IPS-18c (cell line): ENCODE measurements at regions not wholly inside any gene's neighbourhood (a gene's known extent, or its start where the extent isn't known, plus 50 kb on each side); places are given as distances from the start of the nearest gene placed in this dataset.

Source experiments
- H3K4me3 ChIP-seq: 2 replicates; pipeline ENCODE4 v1.7.0; 2013; ENCODE audit warnings: low read depth, mild to moderate bottlenecking, low read length, moderate library complexity; ENCODE audit not compliant: insufficient read depth
- H3K9me3 ChIP-seq: one replicate; pipeline ENCODE4 v1.6.1; 2013; ENCODE audit warnings: mild to moderate bottlenecking, low read length, moderate library complexity; ENCODE audit not compliant: control insufficient read depth, insufficient read depth

GRCh38 chr16:51576498-51577195 lies 425.6 kb upstream of the SALL1 start:
- H3K9me3 ChIP-seq, result no peaks in the 10 kb centered on the region
- H3K4me3 ChIP-seq, result no peak overlapping the region

DNA sequence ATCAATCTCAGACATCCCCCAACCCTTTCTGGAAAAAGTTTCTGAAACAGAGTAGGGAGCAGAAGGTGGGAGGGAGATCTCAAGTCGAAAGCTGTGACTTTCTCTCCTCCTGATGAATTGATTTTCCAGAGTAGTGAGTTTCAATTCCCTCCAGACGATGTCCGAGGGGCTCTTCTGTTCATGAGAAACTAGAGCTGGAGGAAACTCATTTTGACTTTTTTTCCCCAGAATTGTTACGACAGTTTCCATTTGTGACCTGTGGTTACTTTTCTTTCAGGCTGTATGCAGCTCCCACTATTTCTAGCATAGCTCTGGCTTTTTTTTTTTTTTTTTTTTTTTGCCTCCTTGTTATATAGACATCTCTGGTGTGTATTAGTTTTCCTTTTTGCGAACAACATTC lies 422.1 kb upstream of the SALL1 start:
- Histone ChIP-seq H3K9me3 (no peaks in the 10 kb centered on the region), H3K4me3 (no peak overlapping the region)

DNA sequence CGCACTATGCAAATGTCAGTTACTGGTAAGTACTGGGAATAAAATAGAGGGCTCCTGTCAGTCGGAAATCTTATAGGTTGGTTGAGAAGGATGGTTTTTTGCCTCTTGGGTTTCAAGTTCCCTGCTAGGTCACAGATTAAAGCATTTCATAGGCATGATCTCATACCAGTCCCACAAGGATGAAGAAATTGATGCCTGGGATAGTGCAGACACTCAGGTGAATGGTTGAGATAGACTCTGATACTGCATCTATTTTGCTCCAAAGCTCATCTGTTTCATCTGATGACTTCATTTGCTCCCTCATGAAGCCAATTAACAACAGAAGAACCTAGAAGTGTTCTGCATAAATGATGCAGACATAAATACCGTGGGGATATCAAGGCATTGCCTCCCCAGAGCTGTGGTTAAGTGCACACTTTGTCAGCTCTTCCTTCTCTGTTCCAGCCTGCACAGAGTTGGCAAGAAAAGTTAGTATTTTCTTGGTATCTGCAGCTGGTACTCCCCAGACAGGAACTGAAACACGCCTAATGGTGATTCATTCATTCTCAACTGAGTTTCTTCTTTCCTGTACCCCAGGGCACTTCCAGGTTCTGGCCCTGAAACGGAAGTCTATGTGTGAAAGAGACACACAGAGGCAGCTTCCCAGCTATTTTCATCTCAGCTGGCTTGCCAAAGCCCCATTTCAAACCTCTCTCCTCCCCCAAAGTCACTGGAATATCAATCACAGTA lies 418.3 kb upstream of the SALL1 start:
- no peak overlapping the region for H3K4me3 ChIP-seq
- no peaks in the 10 kb centered on the region for H3K9me3 ChIP-seq

- Histone ChIP-seq H3K9me3 (no peaks in the 10 kb centered on the region), H3K4me3 (no peak overlapping the region)
Observed at GRCh38 chr16:51567911-51568310, 416.8 kb upstream of the SALL1 start.

- Histone ChIP-seq H3K4me3 (no peak overlapping the region), H3K9me3 (peaks cover 3% of the 10 kb centered on the region)
Observed at GRCh38 chr16:51565184-51565583, 414.1 kb upstream of the SALL1 start.

DNA sequence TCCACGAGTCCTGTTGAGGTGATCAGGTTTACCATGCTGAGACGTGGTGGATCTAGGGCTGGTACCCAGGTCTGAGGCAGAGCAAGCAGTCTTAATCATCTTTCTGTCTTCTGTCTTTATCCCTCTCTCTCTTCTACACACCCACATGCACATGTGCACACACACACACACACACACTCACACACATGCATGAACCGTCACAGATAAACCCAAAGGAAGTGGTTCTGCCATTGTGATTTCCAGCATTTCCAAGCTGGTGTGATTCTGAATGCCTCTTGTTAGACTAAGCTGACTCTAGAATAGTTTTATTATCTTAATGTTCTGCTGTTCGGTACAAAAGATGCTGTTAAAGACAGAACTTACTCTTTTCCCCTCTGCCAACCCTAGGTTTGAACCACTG lies 411.8 kb upstream of the SALL1 start:
- H3K4me3 ChIP-seq, result no peak overlapping the region
- H3K9me3 ChIP-seq, result peaks cover 3% of the 10 kb centered on the region

DNA sequence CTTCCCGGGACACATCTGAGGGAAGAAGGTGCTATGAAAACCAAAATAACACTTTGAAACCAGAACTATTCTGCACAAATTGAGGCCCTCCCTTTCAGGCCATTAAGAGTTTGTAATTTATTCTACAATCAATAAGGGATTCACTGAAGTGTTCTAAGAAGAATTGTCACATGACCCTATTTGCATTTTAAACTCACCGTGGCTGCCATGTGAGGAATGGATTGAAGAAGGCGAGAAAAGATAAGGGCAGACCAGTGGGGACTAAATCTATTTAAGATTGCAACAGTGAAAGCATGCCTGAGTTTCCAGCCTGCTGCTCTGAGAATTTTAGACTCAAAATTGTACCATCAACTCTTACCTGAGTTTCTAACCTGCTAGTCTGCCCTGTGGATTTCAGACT lies 408.8 kb upstream of the SALL1 start:
- no peak overlapping the region for H3K4me3 ChIP-seq
- peaks cover 3% of the 10 kb centered on the region for H3K9me3 ChIP-seq

DNA sequence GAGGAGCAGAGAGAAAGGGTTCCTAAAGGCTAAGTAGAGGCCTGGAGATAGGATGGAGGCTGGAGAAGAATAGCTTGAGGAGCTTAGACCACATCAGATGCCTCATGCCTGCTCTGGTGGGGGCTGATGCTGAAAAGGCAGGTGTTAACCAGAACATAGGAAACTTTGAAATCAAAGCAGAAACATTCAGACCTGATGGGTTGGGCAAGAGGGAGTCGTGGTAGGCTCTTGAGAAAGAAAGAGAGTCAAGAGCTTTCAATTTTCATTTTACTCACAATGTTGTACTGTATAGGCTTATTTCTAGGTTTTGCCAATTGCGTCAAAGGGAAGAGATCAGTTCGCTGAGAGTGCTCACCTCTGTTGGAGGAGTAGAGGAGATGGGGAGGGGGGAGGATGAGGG lies 406.6 kb upstream of the SALL1 start:
- Histone ChIP-seq H3K4me3 (no peak overlapping the region), H3K9me3 (peaks cover 3% of the 10 kb centered on the region)

GRCh38 chr16:51556694-51557340 lies 405.7 kb upstream of the SALL1 start:
- Histone ChIP-seq H3K9me3 (peaks cover 2% of the 10 kb centered on the region), H3K4me3 (no peak overlapping the region)

DNA sequence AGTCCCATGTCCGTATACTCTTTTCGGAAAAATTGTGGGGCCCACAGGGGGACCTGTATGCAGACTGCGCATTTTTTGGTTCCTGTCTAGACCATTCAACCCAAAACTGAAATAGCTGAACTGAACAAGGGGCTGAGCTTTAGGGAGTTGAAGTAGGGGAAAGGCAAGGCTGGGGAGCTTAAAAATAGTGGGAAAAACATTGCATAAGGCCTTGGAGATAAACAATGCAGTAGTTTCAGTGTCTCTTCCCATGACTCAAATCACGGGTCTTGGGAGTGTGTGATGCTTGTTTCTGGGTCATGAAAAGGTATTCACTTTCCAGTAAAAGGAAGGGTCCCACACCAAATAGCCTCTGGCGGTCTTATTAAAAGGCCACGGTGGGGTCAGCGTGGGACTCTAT lies 402.8 kb upstream of the SALL1 start:
- Histone ChIP-seq H3K4me3 (no peak overlapping the region), H3K9me3 (no peaks in the 10 kb centered on the region)

DNA sequence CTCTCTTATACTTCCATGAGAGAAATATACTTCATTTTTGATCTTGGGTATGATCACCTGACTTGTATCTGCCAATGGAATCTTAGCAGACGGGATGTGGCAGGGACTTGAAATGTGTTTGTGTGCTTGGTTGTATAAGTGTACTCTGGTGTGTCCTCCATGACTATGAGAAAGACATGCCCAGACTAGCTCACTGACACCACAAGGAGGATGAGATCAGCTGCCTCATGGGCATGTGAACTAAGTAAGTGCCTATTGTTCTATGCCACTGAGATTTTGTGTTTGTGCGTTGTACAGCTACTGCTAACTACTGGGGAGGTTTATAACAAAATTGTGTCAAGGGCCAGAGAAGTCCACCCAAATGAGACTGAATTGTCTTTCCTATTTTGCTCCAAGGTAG lies 402.2 kb upstream of the SALL1 start:
- H3K9me3 ChIP-seq, result no peaks in the 10 kb centered on the region
- H3K4me3 ChIP-seq, result no peak overlapping the region

- Histone ChIP-seq H3K9me3 (no peaks in the 10 kb centered on the region), H3K4me3 (no peak overlapping the region)
Observed at GRCh38 chr16:51550800-51551347, 399.8 kb upstream of the SALL1 start.

- no peak overlapping the region for H3K4me3 ChIP-seq
- no peaks in the 10 kb centered on the region for H3K9me3 ChIP-seq
Observed at GRCh38 chr16:51549836-51550235, 398.8 kb upstream of the SALL1 start.

GRCh38 chr16:51545951-51546350 lies 394.9 kb upstream of the SALL1 start:
- Histone ChIP-seq H3K4me3 (no peak overlapping the region), H3K9me3 (no peaks in the 10 kb centered on the region)

- no peaks in the 10 kb centered on the region for H3K9me3 ChIP-seq
- no peak overlapping the region for H3K4me3 ChIP-seq
Observed at GRCh38 chr16:51544851-51545467, 393.9 kb upstream of the SALL1 start.

DNA sequence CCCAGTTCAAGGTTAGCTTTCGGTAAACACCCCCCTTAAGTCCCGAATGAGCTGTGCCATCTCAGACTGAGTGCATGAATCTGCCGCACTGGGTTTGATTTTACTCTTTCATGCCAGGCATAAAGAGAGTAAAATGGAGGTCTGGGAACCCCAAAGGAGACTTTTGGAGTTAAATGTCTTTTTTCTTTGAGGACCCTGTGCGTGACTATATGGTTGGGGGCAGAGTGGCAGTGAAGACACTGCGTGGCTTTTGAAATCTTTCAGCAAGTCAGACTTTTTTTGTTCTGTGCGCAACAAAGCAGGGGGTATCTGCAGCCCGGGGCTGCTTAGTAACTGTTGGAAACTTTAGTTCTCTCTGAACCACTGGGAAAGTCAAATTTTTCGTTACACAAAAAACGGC lies 392.9 kb upstream of the SALL1 start:
- no peaks in the 10 kb centered on the region for H3K9me3 ChIP-seq
- H3K4me3 ChIP-seq, result no peak overlapping the region

DNA sequence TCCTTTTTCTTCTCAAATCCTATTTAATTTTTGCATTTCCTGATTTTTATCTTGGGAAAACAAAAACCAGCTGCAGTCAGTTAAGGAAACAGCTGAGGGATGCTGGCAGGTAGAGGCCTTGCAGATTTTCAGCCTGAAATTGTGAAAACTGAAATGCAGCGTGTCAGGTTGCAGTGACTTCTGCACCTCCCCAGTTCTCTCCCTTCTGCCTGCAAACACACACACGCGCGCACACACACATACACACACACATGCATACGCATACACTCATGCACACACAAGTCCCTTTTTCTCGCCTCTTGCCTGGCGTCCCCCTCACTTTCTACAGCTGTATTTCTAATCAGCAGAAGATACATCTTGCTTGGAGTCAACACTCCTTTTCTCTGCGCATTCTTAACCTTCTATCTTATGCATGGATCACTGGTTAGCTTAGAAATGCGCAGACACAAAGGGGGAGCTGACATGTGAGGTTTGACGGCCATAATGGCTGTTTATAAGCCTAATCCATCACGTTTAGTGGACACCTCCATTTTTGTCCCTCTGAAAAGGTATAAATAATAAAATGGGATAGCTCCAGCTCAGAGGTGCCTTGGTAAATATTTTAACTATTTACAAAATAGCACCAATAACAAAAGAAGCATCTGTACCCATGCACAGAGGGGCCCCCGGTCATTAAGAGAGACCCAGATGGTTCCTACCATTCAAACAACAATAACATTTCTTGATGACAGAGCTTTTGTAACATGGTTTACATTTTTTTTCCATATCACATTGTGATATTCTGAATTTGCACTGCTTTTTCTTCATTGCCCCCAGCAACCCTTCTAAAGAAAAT lies 392.1 kb upstream of the SALL1 start:
- H3K4me3 ChIP-seq, result no peak overlapping the region
- no peaks in the 10 kb centered on the region for H3K9me3 ChIP-seq
